Islet precursor cell (in vitro differentiated cells): ENCODE measurements at regions not wholly inside any gene's neighbourhood (a gene's known extent, or its start where the extent isn't known, plus 50 kb on each side); places are given as distances from the start of the nearest gene placed in this dataset.
"Not testable (repeated sequence)": the region's sequence is repeated elsewhere in the genome, so short reads cannot be mapped to it uniquely, and the experiment has no call there.

ENCODE experiments used
- DNase-seq: peaks from one replicate; pipeline ENCODE4 v3.0.0-alpha.2; 2018

DNA sequence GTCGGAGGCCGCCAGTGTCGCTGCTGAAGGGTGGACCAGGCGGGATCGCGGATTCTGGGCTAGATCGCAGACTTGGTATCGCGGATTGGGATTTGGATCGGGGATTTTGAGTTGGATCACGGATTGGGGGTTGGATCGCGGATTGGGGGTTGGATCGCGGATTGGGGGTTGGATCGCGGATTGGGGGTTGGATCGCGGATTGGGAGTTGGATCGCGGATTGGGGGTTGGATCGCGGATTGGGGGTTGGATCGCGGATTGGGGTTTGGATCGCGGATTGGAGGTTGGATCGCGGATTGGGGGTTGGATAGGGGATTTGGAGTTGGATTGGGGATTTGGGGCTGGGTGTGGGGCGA, 93.1 kb upstream of the THOC3 start:
- not testable (repeated sequence) for DNase-seq

DNA sequence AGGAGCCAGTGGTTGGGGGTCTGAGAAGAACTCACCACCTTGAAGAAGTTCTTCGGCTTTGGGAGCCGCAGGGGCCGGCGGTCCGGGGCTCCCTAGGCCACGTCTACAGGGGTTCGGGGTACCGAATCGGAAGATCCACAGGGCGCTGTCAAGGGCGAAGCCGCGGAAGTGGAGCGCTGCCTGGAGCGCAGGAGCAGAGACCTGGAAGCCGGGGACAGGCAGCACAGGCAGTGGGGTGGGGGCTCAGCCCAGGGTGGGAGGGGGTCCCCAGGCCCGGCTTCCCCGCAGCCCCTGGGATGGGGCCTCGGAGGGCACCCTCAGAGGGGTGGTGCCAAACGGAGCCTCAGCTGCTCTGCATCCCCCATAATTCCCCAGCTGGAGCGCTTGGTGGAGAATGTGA, 93.5 kb upstream of the THOC3 start:
- DNase-seq = not testable (repeated sequence)

DNA sequence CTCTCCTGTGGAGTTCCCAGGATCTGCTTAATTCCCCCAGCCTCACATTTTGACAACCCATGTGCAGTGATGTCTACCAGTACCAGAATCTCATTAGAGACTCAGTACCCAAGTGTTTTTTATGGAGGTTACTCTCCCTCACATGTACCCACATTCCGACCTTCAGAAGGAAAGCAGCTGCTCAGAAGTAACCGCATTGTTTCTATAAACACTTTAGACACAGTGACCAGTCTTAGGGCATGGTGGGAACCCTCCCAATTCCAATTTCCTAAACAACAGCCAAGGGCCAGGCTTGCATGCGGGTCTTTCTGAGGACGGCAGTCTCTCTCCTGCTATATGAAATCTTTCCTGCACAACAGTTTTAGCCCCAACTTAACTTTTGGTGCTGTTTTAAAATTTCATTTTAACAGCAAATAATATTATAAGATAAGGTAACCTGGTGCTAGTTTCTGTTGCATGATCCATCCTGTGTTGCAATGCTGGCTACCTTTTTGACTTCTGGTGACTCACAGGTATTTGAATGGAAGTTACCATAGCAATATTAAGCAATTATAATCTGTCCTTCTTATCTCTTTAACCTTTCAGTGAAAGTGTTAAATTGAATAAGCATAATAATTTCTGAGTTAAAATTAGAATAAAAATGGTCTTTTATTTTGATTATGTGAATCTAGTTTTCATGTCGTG, 98.3 kb upstream of the THOC3 start:
- DNase-seq = not testable (repeated sequence)

DNA sequence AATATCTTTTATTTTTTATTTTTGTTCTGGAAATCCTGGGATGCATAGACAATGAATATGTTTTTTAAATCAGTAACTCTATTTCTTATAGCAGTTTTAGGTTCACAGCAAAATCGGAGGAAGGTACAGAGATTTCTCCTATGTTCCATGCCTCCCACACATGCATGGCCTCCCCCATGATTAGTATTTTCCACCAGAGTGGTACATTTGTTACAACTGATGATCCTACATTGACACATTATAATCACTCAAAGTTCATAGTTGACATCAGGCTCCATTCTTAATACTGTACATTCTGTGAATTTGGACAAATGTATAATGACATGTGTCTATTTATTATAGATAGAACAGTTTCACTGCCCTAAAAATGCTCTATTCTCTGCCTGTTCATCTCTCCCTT, 99.0 kb upstream of the THOC3 start:
- not testable (repeated sequence) for DNase-seq

- DNase-seq = not testable (repeated sequence)
These were observed 99.8 kb upstream of the THOC3 start for GRCh38 chr5:176067948-176068347.

DNA sequence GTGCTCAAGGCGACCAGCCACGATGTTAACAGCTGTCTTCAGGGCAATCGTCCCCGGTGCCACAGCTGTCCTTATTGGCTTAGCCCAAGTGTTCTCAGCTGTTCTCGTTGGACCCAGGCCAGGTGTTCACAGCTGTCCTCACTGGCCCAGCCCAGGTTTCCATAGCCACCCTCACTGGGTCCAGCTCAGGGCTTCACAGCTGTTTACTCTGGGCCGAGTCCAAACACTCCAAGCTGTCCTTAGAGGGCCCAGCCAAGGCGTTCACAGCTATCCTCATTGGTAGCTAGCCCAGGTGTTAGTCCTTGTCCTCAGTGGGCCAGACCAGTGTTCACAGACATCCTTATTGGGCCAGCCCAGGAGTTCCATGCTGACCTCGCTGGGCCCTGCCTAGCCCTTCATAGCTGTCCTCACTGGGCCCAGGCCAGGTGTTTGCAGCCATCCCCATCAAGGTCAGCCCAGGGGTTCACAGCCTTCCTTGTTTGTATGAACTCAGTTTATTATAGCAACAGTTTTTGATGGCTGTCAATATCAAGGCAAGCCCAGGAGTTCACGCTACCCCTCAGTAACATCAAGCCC, 106.0 kb upstream of the THOC3 start:
- DNase-seq = not testable (repeated sequence)

DNA sequence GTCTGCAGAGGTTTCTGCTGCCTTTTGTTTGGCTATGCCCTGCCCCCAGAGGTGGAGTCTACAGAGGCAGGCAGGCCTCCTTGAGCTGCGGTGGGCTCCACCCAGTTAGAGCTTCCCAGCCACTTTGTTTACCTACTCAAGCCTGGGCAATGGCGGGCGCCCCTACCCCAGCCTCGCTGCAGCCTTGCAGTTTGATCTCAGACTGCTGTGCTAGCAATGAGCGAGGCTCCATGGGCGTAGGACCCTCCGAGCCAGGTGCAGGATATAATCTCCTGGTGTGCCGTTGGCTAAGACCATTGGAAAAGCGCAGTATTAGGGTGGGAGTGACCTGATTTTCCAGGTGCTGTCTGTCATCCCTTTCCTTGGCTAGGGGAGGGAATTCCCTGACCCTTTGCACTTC, 115.6 kb upstream of the THOC3 start:
- not testable (repeated sequence) for DNase-seq

DNA sequence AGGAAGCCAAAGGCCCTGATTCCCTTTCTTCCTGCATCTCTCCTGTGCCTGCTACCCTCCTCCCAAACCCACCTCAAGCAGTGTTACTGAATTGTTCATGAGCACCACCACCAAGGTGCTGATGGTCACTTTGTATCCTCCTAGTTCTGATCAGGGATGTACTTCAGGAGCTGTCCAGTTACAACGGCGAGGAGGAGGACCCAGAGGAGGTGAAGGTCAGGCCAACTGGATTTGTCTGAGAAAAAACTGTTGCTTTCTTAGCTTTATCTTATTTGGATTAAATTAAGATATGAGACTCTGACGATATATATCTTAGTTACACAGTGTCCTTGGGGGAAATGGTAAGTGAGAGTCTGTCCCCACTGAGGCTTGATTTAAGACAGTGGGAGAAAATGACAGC, 135.0 kb upstream of the THOC3 start:
- not testable (repeated sequence) for DNase-seq

DNA sequence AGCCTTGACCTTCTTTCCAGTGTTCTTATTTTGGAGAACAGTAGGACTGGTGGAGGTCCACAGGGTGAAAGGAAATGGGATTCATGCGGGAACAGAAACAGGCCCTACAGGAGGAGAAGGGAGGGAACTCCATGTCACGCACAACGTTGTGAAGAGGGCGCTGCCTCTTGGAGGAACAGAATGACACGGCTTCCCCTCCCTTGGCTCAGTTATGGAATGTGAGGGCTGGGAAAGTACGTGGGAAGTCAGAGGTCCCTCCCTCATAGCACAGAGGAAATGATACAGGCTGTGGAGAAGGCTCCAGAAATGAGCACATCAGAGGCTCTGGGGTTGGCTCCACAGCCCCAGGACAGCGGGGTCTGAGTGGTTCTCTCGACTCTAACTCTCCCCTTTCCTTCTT, 125.3 kb upstream of the SIMC1 start:
- not testable (repeated sequence) for DNase-seq

DNA sequence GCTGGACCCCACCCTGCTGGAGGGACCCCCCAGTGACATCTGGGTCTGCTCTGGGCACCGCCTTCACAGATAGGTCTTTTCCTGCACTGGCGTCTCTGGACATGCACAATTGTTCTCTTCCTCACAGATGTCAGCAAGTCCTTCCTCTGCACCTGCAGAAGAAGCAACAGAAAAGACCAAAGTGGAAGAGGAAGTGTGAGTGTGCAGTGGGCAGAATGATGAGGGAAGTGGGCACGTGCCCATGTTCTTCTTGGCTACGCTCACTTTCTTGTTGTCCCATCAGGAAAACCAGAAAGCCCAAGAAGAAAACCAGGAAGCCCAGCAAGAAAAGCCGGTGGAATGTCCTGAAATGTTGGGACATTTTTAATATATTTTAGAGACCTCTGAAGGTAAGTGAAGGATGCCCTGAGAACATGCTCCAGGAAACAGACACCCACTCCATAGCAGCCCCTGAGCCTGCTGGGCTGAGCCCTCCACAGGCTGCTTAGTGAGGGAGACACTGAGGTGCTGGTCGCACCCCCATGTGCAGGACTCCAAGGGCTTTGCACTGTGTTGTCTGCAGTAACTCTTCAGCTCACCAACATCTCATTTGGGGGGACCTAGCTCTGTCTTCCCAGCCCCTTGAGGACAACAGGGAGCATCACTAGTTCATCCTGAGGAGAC, 124.4 kb upstream of the SIMC1 start:
- not testable (repeated sequence) for DNase-seq

DNA sequence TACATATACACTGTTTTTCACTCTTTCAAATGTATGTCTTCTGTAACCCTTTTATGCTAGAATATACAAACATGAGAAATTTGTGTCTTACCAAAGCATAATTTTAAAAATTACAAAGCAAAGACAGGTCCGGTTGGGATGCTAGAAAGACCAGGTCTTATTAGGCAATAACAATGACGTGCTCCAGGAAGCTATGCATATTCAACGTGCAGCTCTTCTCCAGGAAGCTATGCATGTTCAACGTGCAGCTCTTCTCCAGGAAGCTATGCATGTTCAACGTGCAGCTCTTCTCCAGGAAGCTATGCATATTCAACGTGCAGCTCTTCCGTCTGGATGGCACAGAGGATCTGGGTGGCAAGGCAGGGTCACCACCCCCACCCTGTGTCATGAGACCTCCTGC, 123.4 kb upstream of the SIMC1 start:
- not testable (repeated sequence) for DNase-seq

GRCh38 chr5:176117699-176118238, 120.5 kb upstream of the SIMC1 start:
- DNase-seq = not testable (repeated sequence)

DNA sequence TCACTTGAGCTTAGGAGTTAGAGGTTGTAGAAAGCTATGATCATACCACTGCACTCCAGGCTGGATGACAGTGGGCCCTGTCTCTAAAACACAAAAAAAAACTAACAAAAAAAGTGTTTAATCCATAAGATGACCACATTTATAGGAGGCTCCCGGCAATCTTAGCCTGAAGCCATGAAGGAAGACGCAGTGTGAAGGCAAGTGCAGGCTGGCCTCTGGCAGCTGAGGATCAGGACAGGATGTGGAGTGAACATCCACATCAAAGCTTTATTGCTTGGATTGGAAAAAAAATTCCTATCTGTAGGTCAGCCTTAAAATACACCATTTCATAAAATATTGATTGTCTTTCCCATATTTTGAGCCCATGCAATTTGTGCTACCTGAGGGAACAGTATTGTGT, 115.9 kb upstream of the SIMC1 start:
- DNase-seq = not testable (repeated sequence)

DNA sequence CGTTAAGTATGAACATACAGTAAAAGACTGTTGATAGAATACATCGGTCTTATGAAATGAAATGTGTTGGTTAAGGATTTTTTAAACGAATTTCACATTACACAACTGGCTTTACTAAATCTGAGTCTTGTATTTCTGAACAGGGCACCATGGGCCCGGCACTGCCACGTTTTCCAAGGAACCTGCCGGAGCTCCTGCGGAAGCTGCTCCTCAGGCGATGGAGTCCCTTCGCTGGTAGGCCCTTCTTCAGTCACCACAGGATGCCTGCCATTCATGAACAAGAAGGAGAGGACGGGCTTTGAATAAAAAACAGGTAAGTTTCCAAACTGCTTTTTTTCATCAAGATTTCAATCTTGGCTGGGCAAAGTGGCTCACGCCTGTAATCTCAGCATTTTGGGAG, 114.1 kb upstream of the SIMC1 start:
- DNase-seq = not testable (repeated sequence)

DNA sequence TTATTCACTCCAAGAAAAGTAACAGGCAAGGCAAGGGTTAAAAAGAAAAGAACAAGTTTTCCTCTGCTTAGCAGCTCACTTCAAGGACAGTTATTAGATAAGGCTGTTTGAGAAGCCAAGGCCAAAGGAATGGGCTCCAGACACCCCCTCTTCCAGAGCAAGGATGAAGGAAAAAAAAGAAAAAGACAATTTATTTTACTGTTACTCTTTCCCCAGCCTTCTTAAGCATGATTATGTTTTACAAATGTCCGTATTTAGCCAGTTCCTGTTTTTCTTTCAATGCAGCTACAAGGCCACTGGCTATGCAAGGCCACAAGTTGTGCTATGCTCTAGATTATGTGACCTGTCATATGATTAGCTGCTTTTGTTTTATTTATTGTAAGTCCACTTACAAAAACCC, 106.5 kb upstream of the SIMC1 start:
- no peak for DNase-seq

- DNase-seq = no peak
These were observed 105.5 kb upstream of the SIMC1 start for GRCh38 chr5:176132471-176133288.

- no peak for DNase-seq
These were observed 104.8 kb upstream of the SIMC1 start for GRCh38 chr5:176133289-176133870.

- DNase-seq = no peak
These were observed 104.3 kb upstream of the SIMC1 start for GRCh38 chr5:176133877-176134276.

DNA sequence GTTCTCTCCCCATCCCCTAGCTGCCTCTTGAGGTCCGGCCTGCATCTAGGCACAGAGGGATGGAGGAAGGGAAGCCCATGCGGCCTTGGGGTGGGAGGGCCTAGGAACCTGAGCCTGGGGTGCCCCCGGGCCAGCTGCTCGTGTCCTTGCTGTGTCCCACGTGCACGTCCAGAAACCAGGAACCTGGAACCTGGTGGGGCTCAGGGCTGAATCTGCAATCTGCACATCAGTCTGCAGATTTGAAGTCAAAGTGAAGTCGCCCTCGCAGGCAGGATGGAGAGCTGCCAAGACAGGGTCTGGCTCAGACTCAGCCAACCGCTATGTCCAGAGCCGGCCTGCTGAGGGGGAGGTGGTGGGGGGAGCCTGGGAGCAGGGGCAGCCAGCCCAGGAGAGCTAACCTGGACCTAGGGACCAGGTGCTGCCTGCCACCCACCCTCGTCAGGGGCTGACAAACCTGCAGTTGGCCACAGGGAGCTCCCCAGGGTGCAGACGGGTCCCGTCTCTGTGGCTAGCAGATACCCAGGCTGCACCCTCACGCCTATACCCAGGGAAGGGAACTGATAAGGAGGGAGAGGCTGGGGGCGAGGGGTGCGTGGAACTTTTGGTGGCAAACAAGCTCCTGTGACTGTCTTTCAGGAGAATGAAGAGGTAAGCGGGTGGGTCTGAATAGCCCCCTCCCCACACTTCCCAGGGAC, 103.5 kb upstream of the SIMC1 start:
- no peak for DNase-seq

- not testable (repeated sequence) for DNase-seq
These were observed 98.1 kb upstream of the SIMC1 start for GRCh38 chr5:176140138-176140537.

DNA sequence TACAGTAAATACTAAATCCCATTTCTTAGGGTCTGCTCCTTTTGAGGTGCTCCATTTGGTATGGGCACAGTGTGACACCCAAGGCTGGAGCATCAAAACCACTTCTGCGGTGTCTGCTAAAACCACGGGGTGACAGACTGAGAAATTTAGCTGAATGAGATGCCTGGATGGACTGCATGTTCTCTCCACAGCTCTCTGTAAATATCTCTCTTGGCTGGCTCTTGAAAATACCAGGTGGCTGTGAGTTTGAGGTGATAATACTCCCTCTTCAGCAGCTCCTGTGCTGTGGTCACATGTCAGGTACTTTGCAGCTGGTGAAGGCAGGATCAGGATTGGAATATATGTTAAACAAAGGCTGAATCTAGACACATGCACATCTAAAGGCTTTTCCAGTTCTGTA, 93.7 kb upstream of the SIMC1 start:
- DNase-seq = no peak

GRCh38 chr5:176149948-176150347, 88.3 kb upstream of the SIMC1 start:
- DNase-seq = not testable (repeated sequence)
